ENCODE measurements at regions not wholly inside any gene's neighbourhood (a gene's known extent, or its start where the extent isn't known, plus 50 kb on each side); places are given as distances from the start of the nearest gene placed in this dataset.

DNA sequence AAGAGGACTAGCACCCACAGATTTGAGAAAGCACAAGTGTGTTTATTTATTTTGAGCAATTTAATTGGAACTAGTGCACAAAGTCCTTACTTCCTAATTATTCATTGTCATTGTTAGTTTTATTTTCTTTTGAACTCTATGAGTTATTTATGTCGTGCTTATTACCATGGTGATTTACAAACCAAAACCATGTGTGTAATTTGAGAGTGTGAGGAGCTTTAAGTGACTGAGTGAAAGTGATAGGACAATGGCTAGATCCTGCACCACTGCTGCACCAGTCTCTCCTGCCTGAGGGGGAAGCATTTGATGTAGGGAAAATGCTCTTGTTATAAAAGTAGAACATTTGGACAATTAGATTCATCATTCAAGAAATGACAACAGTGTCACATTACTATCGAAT, 172.3 kb upstream of the KLF12 start:
- ATAC-seq (ENCODE audit: insufficient read depth, low FRiP score) = no peak
- 40 to 62% methylated on average over 2 of the region's 2 CpGs for WGBS, 2 donors
- DNase-seq = peak; percentile 22 to 73 (median 69)

GRCh38 chr13:74305876-74306275, 171.7 kb upstream of the KLF12 start:
- no peak for TF ChIP-seq CTCF (IDR thresholded peaks at IDR 0.05; ENCODE audit: control extremely low read depth, extremely low read depth)
- DNase-seq = peak in 2 of 3 donors; percentile 17 to 27
- H3K9me3 ChIP-seq (ENCODE audit: control insufficient read depth in 4 of 4, insufficient read depth in 3 of 4, low read length in 3 of 4) = no peaks in the 10 kb centered on the region
- no peak overlapping the region for H3K4me3 ChIP-seq
- ATAC-seq (ENCODE audit: insufficient read depth, low FRiP score) = no peak
- H3K4me1 ChIP-seq (ENCODE audit: control insufficient read depth in 5 of 5, insufficient read depth in 5 of 5, low read length in 5 of 5) = peaks cover 0 to 10% (median 0%) of the 10 kb centered on the region in 5 donors
- WGBS, 2 donors = 38 to 55% methylated on average over 3 of the region's 3 CpGs
- H3K27me3 ChIP-seq (ENCODE audit: control insufficient read depth in 3 of 3, insufficient read depth in 3 of 3, low read length in 2 of 3) = no peaks in the 10 kb centered on the region
- H3K36me3 ChIP-seq (ENCODE audit: control insufficient read depth in 4 of 4, insufficient read depth in 4 of 4, low read length in 4 of 4) = no peaks in the 10 kb centered on the region
- peak overlapping the region in 1 of 2 donors; percentile 33 for H3K27ac ChIP-seq (ENCODE audit: low read depth in 1 of 2, low read length in 1 of 2)
- H3K9ac ChIP-seq (ENCODE audit: insufficient read depth in 1 of 2, low read length in 2 of 2) = no peak overlapping the region

More for the DNA sequence above, 172.3 kb upstream of the KLF12 start:
- Histone ChIP-seq H3K36me3 (ENCODE audit: control insufficient read depth in 4 of 4, insufficient read depth in 4 of 4, low read length in 4 of 4) (no peaks in the 10 kb centered on the region), H3K4me3 (no peak overlapping the region), H3K9ac (ENCODE audit: insufficient read depth in 1 of 2, low read length in 2 of 2) (no peak overlapping the region), H3K9me3 (ENCODE audit: control insufficient read depth in 4 of 4, insufficient read depth in 3 of 4, low read length in 3 of 4) (no peaks in the 10 kb centered on the region), H3K27me3 (ENCODE audit: control insufficient read depth in 3 of 3, insufficient read depth in 3 of 3, low read length in 2 of 3) (no peaks in the 10 kb centered on the region), H3K27ac (ENCODE audit: low read depth in 1 of 2, low read length in 1 of 2) (no peak overlapping the region), H3K4me1 (ENCODE audit: control insufficient read depth in 5 of 5, insufficient read depth in 5 of 5, low read length in 5 of 5) (peaks cover 0 to 10% (median 0%) of the 10 kb centered on the region in 5 donors)
- no peak for TF ChIP-seq CTCF (IDR thresholded peaks at IDR 0.05; ENCODE audit: control extremely low read depth, extremely low read depth)

- no peak for TF ChIP-seq CTCF (IDR thresholded peaks at IDR 0.05; ENCODE audit: control extremely low read depth, extremely low read depth)
- peak in 1 of 3 donors; percentile 29 for DNase-seq
- peaks cover 0 to 5% (median 0%) of the 10 kb centered on the region in 5 donors for H3K4me1 ChIP-seq (ENCODE audit: control insufficient read depth in 5 of 5, insufficient read depth in 5 of 5, low read length in 5 of 5)
- ATAC-seq (ENCODE audit: insufficient read depth, low FRiP score) = no peak
- no peaks in the 10 kb centered on the region for H3K36me3 ChIP-seq (ENCODE audit: control insufficient read depth in 4 of 4, insufficient read depth in 4 of 4, low read length in 4 of 4)
- H3K27ac ChIP-seq (ENCODE audit: low read depth in 1 of 2, low read length in 1 of 2) = peak overlapping the region in 1 of 2 donors; percentile 1
- no peaks in the 10 kb centered on the region for H3K9me3 ChIP-seq (ENCODE audit: control insufficient read depth in 4 of 4, insufficient read depth in 3 of 4, low read length in 3 of 4)
- no peak overlapping the region for H3K4me3 ChIP-seq
- WGBS, 2 donors = 67 to 77% methylated on average over 9 of the region's 9 CpGs
- no peaks in the 10 kb centered on the region for H3K27me3 ChIP-seq (ENCODE audit: control insufficient read depth in 3 of 3, insufficient read depth in 3 of 3, low read length in 2 of 3)
- no peak overlapping the region for H3K9ac ChIP-seq (ENCODE audit: insufficient read depth in 1 of 2, low read length in 2 of 2)
Measured at GRCh38 chr13:74301258-74301935, 167.2 kb upstream of the KLF12 start.

- H3K9ac ChIP-seq (ENCODE audit: insufficient read depth in 1 of 2, low read length in 2 of 2) = no peak overlapping the region
- H3K9me3 ChIP-seq (ENCODE audit: control insufficient read depth in 4 of 4, insufficient read depth in 3 of 4, low read length in 3 of 4) = no peaks in the 10 kb centered on the region
- no peaks in the 10 kb centered on the region for H3K27me3 ChIP-seq (ENCODE audit: control insufficient read depth in 3 of 3, insufficient read depth in 3 of 3, low read length in 2 of 3)
- H3K4me3 ChIP-seq = no peak overlapping the region
- no peak overlapping the region for H3K27ac ChIP-seq (ENCODE audit: low read depth in 1 of 2, low read length in 1 of 2)
- TF ChIP-seq CTCF (IDR thresholded peaks at IDR 0.05; ENCODE audit: control extremely low read depth, extremely low read depth) = no peak
- H3K4me1 ChIP-seq (ENCODE audit: control insufficient read depth in 5 of 5, insufficient read depth in 5 of 5, low read length in 5 of 5) = peaks cover 0 to 5% (median 0%) of the 10 kb centered on the region in 5 donors
- no peak for ATAC-seq (ENCODE audit: insufficient read depth, low FRiP score)
- DNase-seq = no peak
- no peaks in the 10 kb centered on the region for H3K36me3 ChIP-seq (ENCODE audit: control insufficient read depth in 4 of 4, insufficient read depth in 4 of 4, low read length in 4 of 4)
Measured at GRCh38 chr13:74300162-74300561, 166.0 kb upstream of the KLF12 start.
